ENCODE measurements at regions not wholly inside any gene's neighbourhood (a gene's known extent, or its start where the extent isn't known, plus 50 kb on each side); places are given as distances from the start of the nearest gene placed in this dataset.

DNA sequence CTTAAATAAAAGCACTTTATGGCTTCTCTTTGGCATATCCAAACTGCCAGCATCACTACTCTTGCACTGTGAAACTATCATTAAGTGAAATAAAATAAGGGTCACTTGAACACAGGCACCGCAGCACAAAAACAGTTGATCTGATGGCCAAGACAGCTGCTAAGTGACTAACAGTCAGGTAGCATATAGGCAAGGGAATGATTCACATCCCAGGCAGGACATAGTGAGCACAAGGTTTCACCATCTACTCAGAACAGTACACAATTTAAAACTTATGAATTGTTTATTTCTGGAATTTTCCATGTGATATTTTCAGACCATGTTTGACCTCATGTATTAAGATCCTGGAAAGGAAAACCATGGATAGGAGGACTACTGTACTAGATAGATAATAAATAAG, 214.2 kb downstream of the MREG start:
- TF ChIP-seq, protein P1, sequence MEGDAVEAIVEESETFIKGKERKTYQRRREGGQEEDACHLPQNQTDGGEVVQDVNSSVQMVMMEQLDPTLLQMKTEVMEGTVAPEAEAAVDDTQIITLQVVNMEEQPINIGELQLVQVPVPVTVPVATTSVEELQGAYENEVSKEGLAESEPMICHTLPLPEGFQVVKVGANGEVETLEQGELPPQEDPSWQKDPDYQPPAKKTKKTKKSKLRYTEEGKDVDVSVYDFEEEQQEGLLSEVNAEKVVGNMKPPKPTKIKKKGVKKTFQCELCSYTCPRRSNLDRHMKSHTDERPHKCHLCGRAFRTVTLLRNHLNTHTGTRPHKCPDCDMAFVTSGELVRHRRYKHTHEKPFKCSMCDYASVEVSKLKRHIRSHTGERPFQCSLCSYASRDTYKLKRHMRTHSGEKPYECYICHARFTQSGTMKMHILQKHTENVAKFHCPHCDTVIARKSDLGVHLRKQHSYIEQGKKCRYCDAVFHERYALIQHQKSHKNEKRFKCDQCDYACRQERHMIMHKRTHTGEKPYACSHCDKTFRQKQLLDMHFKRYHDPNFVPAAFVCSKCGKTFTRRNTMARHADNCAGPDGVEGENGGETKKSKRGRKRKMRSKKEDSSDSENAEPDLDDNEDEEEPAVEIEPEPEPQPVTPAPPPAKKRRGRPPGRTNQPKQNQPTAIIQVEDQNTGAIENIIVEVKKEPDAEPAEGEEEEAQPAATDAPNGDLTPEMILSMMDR (IDR thresholded peaks at IDR 0.05; ENCODE audit: borderline replicate concordance, insufficient read depth, low read depth, low read length): no peak

DNA sequence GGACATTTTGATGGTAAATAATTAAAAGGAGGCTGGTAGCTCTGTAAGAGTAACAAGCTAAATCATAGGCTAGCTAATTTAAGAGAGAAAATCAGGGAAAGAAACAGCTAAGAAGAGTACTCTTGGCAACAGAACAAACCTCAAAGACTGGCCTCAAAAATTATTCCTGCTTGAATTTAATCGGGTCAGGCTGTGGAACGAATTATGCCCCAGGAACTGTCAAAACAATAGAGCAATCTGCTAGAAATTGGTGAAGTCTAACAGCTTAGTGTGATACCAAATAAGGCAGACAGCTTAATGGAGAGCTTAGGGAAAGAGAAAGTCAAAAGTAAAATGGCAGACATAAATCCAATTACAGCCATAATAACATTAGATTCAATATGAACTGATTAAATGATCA, 215.7 kb downstream of the MREG start:
- H3K4me3 ChIP-seq (ENCODE audit: low read depth, low read length): no peak overlapping the region
- TF ChIP-seq, protein P1 (IDR thresholded peaks at IDR 0.05; ENCODE audit: borderline replicate concordance, insufficient read depth, low read depth, low read length): no peak

More for the DNA sequence above, 214.2 kb downstream of the MREG start:
- no peak overlapping the region for H3K4me3 ChIP-seq (ENCODE audit: low read depth, low read length)

DNA sequence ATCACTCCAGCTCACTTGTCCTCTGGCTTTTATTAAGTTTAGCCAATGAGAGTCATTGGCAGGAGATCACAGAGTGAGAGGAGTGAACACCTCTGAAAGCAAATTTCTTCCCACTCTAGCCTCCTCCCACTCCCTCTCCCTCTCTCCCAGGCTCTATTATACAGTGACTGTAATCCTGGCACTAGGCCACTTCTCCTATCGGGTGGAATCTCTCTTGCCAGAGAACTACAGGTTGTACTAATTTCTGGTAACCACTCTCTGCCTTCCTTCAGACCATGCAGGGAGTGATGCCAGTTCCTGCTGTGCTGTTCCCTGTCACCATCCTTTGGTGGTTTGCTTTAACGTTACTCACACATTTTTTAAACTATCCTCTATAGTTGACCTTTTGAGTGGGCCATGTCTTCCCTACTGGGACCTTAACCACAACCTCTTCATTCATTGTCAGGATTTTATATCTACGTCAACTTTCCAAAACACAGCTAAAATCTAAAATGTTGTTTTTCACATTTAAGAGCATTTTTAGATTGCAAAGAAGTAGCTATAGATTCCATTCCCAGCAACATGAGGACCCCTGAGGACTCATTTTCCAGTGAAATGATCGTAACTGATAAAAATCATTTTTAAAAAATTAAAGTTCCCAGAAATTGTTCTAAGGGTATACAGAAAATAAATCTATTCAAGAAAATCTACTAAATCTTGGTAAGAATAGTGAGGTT, 217.1 kb downstream of the MREG start:
- TF ChIP-seq, protein P1 (IDR thresholded peaks at IDR 0.05; ENCODE audit: borderline replicate concordance, insufficient read depth, low read depth, low read length): no peak
- H3K4me3 ChIP-seq (ENCODE audit: low read depth, low read length): no peak overlapping the region

DNA sequence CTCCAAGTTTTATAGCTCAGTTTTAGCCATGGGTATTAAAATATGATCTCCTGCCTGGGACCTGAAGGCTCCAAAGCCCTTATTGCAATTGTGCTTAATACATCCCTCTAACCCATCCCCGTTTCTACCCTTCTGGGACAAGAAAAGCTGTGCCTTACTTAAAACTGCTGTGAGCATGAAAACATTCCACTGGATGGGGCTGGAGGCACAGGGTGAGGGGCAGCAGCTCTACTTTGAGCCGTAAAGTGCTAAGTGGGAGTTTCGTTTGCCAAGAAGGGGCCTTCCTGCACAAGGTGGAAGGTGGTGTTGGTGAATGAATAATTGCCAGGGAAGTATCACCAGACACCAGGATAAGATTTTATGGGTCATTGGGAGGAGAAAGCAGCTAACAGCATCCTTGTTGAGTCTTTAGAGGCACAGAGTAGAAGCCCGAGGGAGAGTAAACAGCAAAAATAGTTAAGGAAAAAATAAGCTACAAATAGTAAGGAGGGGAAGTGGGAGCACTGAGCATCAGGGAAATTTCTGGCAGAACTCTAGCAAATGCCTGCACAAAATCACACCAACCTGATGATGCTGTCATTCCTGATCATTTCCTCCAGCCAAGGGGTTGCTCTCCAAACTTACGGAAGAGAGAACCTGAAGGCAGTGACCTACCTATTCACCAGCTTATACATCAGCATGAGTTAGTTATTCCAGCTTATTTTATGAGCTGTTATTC, 218.4 kb downstream of the MREG start:
- no peak overlapping the region for H3K4me3 ChIP-seq (ENCODE audit: low read depth, low read length)
- TF ChIP-seq, protein P1 (IDR thresholded peaks at IDR 0.05; ENCODE audit: borderline replicate concordance, insufficient read depth, low read depth, low read length): no peak

DNA sequence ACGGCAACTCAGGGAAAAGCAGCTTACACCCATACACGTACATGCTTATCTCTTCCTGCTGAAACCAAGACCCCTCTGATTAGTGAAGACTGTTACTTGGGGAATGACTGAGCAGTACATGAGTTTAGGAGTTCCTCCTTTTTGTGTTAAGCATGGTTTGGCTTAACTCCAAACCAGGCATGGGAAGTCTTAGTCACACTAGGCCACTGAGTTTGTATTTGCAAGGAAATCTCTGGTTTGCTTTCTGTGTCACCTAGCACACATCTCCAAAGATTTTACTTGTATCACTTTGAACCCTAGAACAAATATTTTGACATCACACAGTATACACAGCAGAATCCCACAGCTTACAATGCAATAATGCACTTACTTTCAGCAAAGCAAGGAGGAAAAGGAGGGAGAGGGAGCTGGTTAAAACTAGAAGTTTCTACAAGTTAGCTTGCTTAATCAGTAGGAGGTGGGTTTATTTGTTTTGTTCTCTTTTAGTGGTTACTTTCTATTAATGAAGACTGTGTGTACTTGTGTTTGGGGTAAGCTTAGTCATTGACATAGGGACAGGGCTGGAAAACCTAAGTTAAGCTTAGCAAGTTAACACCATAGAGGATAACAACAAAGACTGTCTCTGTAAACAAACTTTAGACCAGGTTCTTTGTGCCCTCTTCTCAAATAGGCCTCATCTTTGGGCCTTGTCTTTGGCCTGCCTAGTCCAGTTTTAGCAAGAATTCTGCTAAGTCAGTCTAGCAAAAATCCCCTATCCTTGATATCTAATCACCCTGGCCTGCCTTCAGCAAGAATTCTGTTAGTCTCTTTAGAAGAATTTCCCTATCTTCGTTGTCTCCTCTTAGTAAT, 219.4 kb downstream of the MREG start:
- TF ChIP-seq, protein P1 (IDR thresholded peaks at IDR 0.05; ENCODE audit: borderline replicate concordance, insufficient read depth, low read depth, low read length): no peak
- H3K4me3 ChIP-seq (ENCODE audit: low read depth, low read length): no peak overlapping the region

DNA sequence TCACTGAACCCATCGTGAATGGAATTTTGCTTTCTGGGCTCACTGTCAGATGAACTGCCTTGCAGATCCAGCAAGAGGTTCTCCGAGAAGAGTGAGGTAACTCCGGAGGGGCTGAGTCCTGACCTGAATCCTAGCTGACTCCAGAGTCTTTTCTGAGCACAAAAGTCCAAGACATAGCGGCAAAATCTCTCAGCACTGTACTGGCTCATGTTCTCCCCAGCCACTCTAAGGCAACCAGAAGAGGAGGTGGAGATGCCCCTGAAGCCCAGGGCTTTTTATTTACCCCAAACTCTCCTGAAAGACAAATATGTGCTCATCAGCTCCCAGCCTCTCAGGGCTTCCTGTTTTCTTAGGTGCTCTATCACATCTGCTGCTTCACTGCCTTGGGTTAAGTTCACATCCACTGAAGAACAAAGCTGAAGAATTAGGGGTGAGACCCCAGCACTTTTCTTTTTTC, 221.8 kb downstream of the MREG start:
- no peak overlapping the region for H3K4me3 ChIP-seq (ENCODE audit: low read depth, low read length)
- TF ChIP-seq, protein P1 (IDR thresholded peaks at IDR 0.05; ENCODE audit: borderline replicate concordance, insufficient read depth, low read depth, low read length): no peak
